ES-I3 (cell line): ENCODE measurements at regions not wholly inside any gene's neighbourhood (a gene's known extent, or its start where the extent isn't known, plus 50 kb on each side); places are given as distances from the start of the nearest gene placed in this dataset.

Experiments used
- H3K36me3 ChIP-seq: 2 replicates; pipeline ENCODE4 v1.6.1; 2013; ENCODE audit warnings: mild to moderate bottlenecking, low read length, control low read depth, moderate library complexity; ENCODE audit not compliant: insufficient read depth
- H3K4me1 ChIP-seq: 2 replicates; pipeline ENCODE4 v1.6.1; 2013; ENCODE audit warnings: mild to moderate bottlenecking, control low read depth, low read length; ENCODE audit not compliant: insufficient read depth
- H3K9ac ChIP-seq: 2 replicates; pipeline ENCODE4 v1.6.1; 2013; ENCODE audit warnings: low read depth, mild to moderate bottlenecking, low read length, moderate library complexity
- H3K9me3 ChIP-seq: 2 replicates; pipeline ENCODE4 v1.6.1; 2013; ENCODE audit warnings: mild to moderate bottlenecking, low read length, moderate library complexity; ENCODE audit not compliant: control insufficient read depth, insufficient read depth

GRCh38 chr10:105545101-105545500 lies 904.0 kb downstream of the SORCS3 start:
- H3K9ac ChIP-seq, result no peak overlapping the region
- H3K9me3 ChIP-seq, result no peaks in the 10 kb centered on the region; the same call in 1 of the 2 replicates
- no peaks in the 10 kb centered on the region for H3K36me3 ChIP-seq
- no peaks in the 10 kb centered on the region for H3K4me1 ChIP-seq

GRCh38 chr10:105540381-105540780 lies 899.3 kb downstream of the SORCS3 start:
- Histone ChIP-seq H3K9ac (no peak overlapping the region), H3K4me1 (peaks cover 11% of the 10 kb centered on the region), H3K36me3 (no peaks in the 10 kb centered on the region), H3K9me3 (no peaks in the 10 kb centered on the region; the same call in 1 of the 2 replicates)

GRCh38 chr10:105538874-105539273 lies 897.8 kb downstream of the SORCS3 start:
- no peaks in the 10 kb centered on the region for H3K36me3 ChIP-seq
- no peaks in the 10 kb centered on the region; the same call in 1 of the 2 replicates for H3K9me3 ChIP-seq
- no peak overlapping the region for H3K9ac ChIP-seq
- H3K4me1 ChIP-seq, result peaks cover 11% of the 10 kb centered on the region

GRCh38 chr10:105535478-105535877 lies 894.4 kb downstream of the SORCS3 start:
- no peaks in the 10 kb centered on the region for H3K36me3 ChIP-seq
- peaks cover 11% of the 10 kb centered on the region for H3K4me1 ChIP-seq

GRCh38 chr10:105534086-105534485 lies 893.0 kb downstream of the SORCS3 start:
- Histone ChIP-seq H3K4me1 (peaks cover 10% of the 10 kb centered on the region), H3K9me3 (no peaks in the 10 kb centered on the region), H3K36me3 (no peaks in the 10 kb centered on the region), H3K9ac (no peak overlapping the region)

More at GRCh38 chr10:105535478-105535877, 894.4 kb downstream of the SORCS3 start:
- H3K9me3 ChIP-seq, result no peaks in the 10 kb centered on the region; the same call in 1 of the 2 replicates
- H3K9ac ChIP-seq, result no peak overlapping the region

- Histone ChIP-seq H3K9ac (no peak overlapping the region), H3K36me3 (no peaks in the 10 kb centered on the region), H3K4me1 (no peaks in the 10 kb centered on the region), H3K9me3 (no peaks in the 10 kb centered on the region)
These were observed 875.4 kb downstream of the SORCS3 start for GRCh38 chr10:105516511-105516910.

- H3K4me1 ChIP-seq, result no peaks in the 10 kb centered on the region
These were observed 873.0 kb downstream of the SORCS3 start for GRCh38 chr10:105514106-105514505.

GRCh38 chr10:105509517-105509916 lies 868.4 kb downstream of the SORCS3 start:
- Histone ChIP-seq H3K36me3 (no peaks in the 10 kb centered on the region), H3K9me3 (no peaks in the 10 kb centered on the region), H3K4me1 (no peaks in the 10 kb centered on the region)

More at GRCh38 chr10:105514106-105514505, 873.0 kb downstream of the SORCS3 start:
- H3K9ac ChIP-seq, result no peak overlapping the region
- H3K9me3 ChIP-seq, result no peaks in the 10 kb centered on the region
- no peaks in the 10 kb centered on the region for H3K36me3 ChIP-seq

GRCh38 chr10:105506262-105506661 lies 865.2 kb downstream of the SORCS3 start:
- H3K9ac ChIP-seq, result no peak overlapping the region
- H3K9me3 ChIP-seq, result no peaks in the 10 kb centered on the region
- H3K36me3 ChIP-seq, result no peaks in the 10 kb centered on the region
- no peaks in the 10 kb centered on the region for H3K4me1 ChIP-seq

More at GRCh38 chr10:105509517-105509916, 868.4 kb downstream of the SORCS3 start:
- no peak overlapping the region for H3K9ac ChIP-seq

- H3K9me3 ChIP-seq, result no peaks in the 10 kb centered on the region
These were observed 862.6 kb downstream of the SORCS3 start for GRCh38 chr10:105503714-105504113.

GRCh38 chr10:105502058-105502457 lies 861.0 kb downstream of the SORCS3 start:
- Histone ChIP-seq H3K36me3 (no peaks in the 10 kb centered on the region), H3K9me3 (no peaks in the 10 kb centered on the region), H3K9ac (no peak overlapping the region), H3K4me1 (no peaks in the 10 kb centered on the region)

More at GRCh38 chr10:105503714-105504113, 862.6 kb downstream of the SORCS3 start:
- no peak overlapping the region for H3K9ac ChIP-seq
- no peaks in the 10 kb centered on the region for H3K4me1 ChIP-seq
- H3K36me3 ChIP-seq, result no peaks in the 10 kb centered on the region

GRCh38 chr10:105494944-105495343 lies 853.9 kb downstream of the SORCS3 start:
- Histone ChIP-seq H3K9me3 (no peaks in the 10 kb centered on the region), H3K36me3 (no peaks in the 10 kb centered on the region), H3K9ac (no peak overlapping the region), H3K4me1 (no peaks in the 10 kb centered on the region)

GRCh38 chr10:105494303-105494702 lies 853.2 kb downstream of the SORCS3 start:
- H3K36me3 ChIP-seq, result no peaks in the 10 kb centered on the region
- H3K9ac ChIP-seq, result no peak overlapping the region
- no peaks in the 10 kb centered on the region for H3K4me1 ChIP-seq
- no peaks in the 10 kb centered on the region for H3K9me3 ChIP-seq

- H3K4me1 ChIP-seq, result no peaks in the 10 kb centered on the region
- H3K9me3 ChIP-seq, result no peaks in the 10 kb centered on the region
- no peaks in the 10 kb centered on the region for H3K36me3 ChIP-seq
- H3K9ac ChIP-seq, result no peak overlapping the region
These were observed 832.1 kb downstream of the SORCS3 start for GRCh38 chr10:105473170-105473569.

- no peaks in the 10 kb centered on the region for H3K36me3 ChIP-seq
- H3K9me3 ChIP-seq, result no peaks in the 10 kb centered on the region
- no peak overlapping the region for H3K9ac ChIP-seq
- H3K4me1 ChIP-seq, result no peaks in the 10 kb centered on the region
These were observed 827.7 kb downstream of the SORCS3 start for GRCh38 chr10:105468759-105469158.

- Histone ChIP-seq H3K36me3 (no peaks in the 10 kb centered on the region), H3K9me3 (no peaks in the 10 kb centered on the region), H3K4me1 (no peaks in the 10 kb centered on the region), H3K9ac (no peak overlapping the region)
These were observed 825.4 kb downstream of the SORCS3 start for GRCh38 chr10:105466521-105466920.
